ENCODE measurements at regions not wholly inside any gene's neighbourhood (a gene's known extent, or its start where the extent isn't known, plus 50 kb on each side); places are given as distances from the start of the nearest gene placed in this dataset.

GRCh38 chr3:156035158-156035557 is 85.2 kb upstream of the KCNAB1 start:
- Mint-ChIP-seq H3K9me3 (ENCODE audit: unreplicated experiment) (peaks cover 11% of the 10 kb centered on the region), H3K36me3 (ENCODE audit: insufficient read depth, unreplicated experiment) (no peaks in the 10 kb centered on the region), H3K27ac (ENCODE audit: unreplicated experiment) (no peak overlapping the region), H3K4me3 (ENCODE audit: unreplicated experiment) (no peak overlapping the region), H3K4me1 (ENCODE audit: low read depth, unreplicated experiment) (no peaks in the 10 kb centered on the region), H3K27me3 (ENCODE audit: insufficient read depth, unreplicated experiment) (peaks cover 15% of the 10 kb centered on the region)
- intact Hi-C loops (cut with micrococcal nuclease; ENCODE audit: unreplicated experiment) = no loop called here
- TF ChIP-seq CTCF (IDR thresholded peaks at IDR 0.05; ENCODE audit: insufficient read depth in 1 of 2, low read depth in 1 of 2, low read length in 1 of 2, severe bottlenecking in 1 of 2, unreplicated experiment in 1 of 2) = no peak
- Histone ChIP-seq H3K9me3 (no peaks in the 10 kb centered on the region), H3K4me3 (ENCODE audit: low read depth, low read length) (no peak overlapping the region), H3K4me1 (no peaks in the 10 kb centered on the region), H3K27me3 (replicated peaks; ENCODE audit: control insufficient read depth, insufficient read depth, low read length) (no peaks in the 10 kb centered on the region), H3K36me3 (ENCODE audit: control insufficient read depth, insufficient read depth, low read length) (no peaks in the 10 kb centered on the region)
- ChIA-PET CTCF (no interaction called here), POLR2A (no interaction called here)
- no TSS peak for BruUV-seq (replicated peaks)
- DNase-seq = no peak

GRCh38 chr3:156036258-156037053 is 83.9 kb upstream of the KCNAB1 start:
- Mint-ChIP-seq H3K27me3 (ENCODE audit: insufficient read depth, unreplicated experiment) (peaks cover 10% of the 10 kb centered on the region), H3K4me1 (ENCODE audit: low read depth, unreplicated experiment) (no peaks in the 10 kb centered on the region), H3K9me3 (ENCODE audit: unreplicated experiment) (peaks cover 5% of the 10 kb centered on the region), H3K27ac (ENCODE audit: unreplicated experiment) (no peak overlapping the region), H3K36me3 (ENCODE audit: insufficient read depth, unreplicated experiment) (no peaks in the 10 kb centered on the region), H3K4me3 (ENCODE audit: unreplicated experiment) (no peak overlapping the region)
- Histone ChIP-seq H3K4me3 (ENCODE audit: low read depth, low read length) (no peak overlapping the region), H3K4me1 (no peaks in the 10 kb centered on the region), H3K36me3 (ENCODE audit: control insufficient read depth, insufficient read depth, low read length) (no peaks in the 10 kb centered on the region), H3K27me3 (replicated peaks; ENCODE audit: control insufficient read depth, insufficient read depth, low read length) (no peaks in the 10 kb centered on the region), H3K9me3 (no peaks in the 10 kb centered on the region)
- no peak for TF ChIP-seq CTCF (IDR thresholded peaks at IDR 0.05; ENCODE audit: insufficient read depth in 1 of 2, low read depth in 1 of 2, low read length in 1 of 2, severe bottlenecking in 1 of 2, unreplicated experiment in 1 of 2)
- no peak for DNase-seq
- no TSS peak for BruUV-seq (replicated peaks)
- ChIA-PET POLR2A (no interaction called here), CTCF (no interaction called here)
- intact Hi-C loops (cut with micrococcal nuclease; ENCODE audit: unreplicated experiment) = no loop called here

- H3K9me3 ChIP-seq = no peaks in the 10 kb centered on the region
- CTCF ChIA-PET = no interaction called here
- no peaks in the 10 kb centered on the region for H3K4me1 ChIP-seq
- Mint-ChIP-seq H3K4me1 (ENCODE audit: low read depth, unreplicated experiment) (no peaks in the 10 kb centered on the region), H3K27me3 (ENCODE audit: insufficient read depth, unreplicated experiment) (peaks cover 5% of the 10 kb centered on the region), H3K36me3 (ENCODE audit: insufficient read depth, unreplicated experiment) (no peaks in the 10 kb centered on the region), H3K27ac (ENCODE audit: unreplicated experiment) (no peak overlapping the region), H3K9me3 (ENCODE audit: unreplicated experiment) (no peaks in the 10 kb centered on the region), H3K4me3 (ENCODE audit: unreplicated experiment) (no peak overlapping the region)
- intact Hi-C loops (cut with micrococcal nuclease; ENCODE audit: unreplicated experiment) = no loop called here
- H3K36me3 ChIP-seq (ENCODE audit: control insufficient read depth, insufficient read depth, low read length) = no peaks in the 10 kb centered on the region
- POLR2A ChIA-PET = no interaction called here
- no peak overlapping the region for H3K4me3 ChIP-seq (ENCODE audit: low read depth, low read length)
- BruUV-seq (replicated peaks) = no TSS peak
- TF ChIP-seq CTCF (IDR thresholded peaks at IDR 0.05; ENCODE audit: insufficient read depth in 1 of 2, low read depth in 1 of 2, low read length in 1 of 2, severe bottlenecking in 1 of 2, unreplicated experiment in 1 of 2) = no peak
- H3K27me3 ChIP-seq (replicated peaks; ENCODE audit: control insufficient read depth, insufficient read depth, low read length) = no peaks in the 10 kb centered on the region
- DNase-seq = no peak
These were observed 83.0 kb upstream of the KCNAB1 start for GRCh38 chr3:156037356-156037755.
